NCI-H1694 treated with DMSO at 0.1 percent for 48 hours (cell line): ENCODE measurements at regions not wholly inside any gene's neighbourhood (a gene's known extent, or its start where the extent isn't known, plus 50 kb on each side); places are given as distances from the start of the nearest gene placed in this dataset.

ENCODE experiments used
- DNase-seq: peaks from one replicate; lab custom pipeline; 2025; lab: John Stamatoyannopoulos, UW

DNA sequence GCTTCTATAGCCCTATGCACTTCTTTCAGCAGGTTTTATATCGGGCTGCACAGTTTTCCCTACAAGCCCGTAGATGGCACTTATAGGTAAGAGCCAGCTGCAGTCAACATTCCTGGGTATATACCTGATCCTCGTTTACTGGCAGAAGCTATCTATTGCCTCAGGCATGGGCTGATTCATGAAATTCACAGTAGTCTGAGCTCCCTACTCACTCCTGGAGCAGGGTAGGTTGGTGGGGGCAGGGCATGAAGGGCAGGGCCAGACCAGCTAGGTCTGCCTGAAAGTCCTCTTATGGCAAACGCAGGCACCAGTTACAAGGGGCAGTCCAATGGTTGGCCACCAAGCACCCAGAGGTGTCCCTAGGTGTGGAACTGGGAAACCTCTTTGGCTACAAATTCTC is 345.8 kb downstream of the RPS29 start:
- no peak for DNase-seq

DNA sequence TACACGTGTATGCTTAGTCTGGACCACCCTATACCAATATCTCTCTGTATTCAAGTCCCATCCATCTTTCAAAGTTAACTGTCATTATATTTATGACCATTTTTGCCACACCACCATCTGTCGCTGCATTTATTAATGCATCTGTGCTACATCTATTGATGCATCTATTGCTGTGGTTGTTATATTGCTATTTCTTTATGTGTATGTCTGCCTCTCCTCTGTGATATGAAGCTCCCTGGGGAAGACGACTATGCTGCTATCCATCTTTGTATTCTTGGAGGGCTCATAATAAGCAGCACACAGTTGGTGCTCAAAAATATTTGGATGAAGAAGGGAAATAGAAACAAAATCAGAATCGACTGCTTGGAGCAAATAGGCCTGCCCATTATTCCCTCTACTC is 357.6 kb downstream of the RPS29 start:
- no peak for DNase-seq

GRCh38 chr14:49221316-49221715 is 364.9 kb downstream of the RPS29 start:
- no peak for DNase-seq

- DNase-seq: peak; percentile 68
These were observed 365.7 kb downstream of the RPS29 start for GRCh38 chr14:49220492-49220891.

- peak; percentile 66 for DNase-seq
These were observed 367.6 kb downstream of the RPS29 start for GRCh38 chr14:49218436-49219092.

DNA sequence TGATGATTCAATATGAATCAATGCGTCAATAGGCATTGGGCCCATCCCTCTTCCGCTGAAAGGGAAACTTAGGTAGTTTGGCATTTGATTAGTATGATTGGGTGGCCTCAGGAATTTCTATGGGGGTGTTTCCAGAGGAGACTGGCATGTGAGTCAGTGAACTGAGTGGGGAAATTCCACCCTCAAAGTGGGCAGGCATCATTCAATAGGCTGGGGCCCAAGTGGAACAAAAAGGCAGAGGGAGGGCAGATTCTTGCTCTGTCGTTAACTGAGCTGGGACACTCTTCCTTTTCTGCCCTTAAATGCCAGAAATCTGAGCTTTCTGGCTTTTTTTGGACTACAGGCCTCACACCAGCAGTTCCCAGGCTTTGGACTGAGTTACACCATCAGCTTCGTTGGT is 373.5 kb downstream of the RPS29 start:
- no peak for DNase-seq

DNA sequence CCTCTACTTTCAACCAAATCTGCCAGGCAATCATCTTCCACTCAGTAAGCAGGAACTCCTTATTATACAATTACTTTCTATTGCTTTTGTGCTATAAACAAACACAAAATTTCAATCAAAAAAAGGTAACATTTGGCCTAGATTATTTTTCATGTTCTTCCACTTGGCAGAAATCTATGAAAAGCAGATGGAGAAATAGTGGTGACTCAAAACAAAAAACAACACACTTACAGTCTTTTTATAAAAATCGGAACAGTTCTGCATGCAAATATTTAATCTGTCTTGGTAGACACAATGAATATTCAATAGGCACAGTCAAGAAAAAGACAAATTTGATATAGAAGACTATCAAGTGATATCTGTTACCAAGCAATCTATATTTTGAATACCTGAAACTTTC is 376.8 kb downstream of the RPS29 start:
- DNase-seq: peak; percentile 52

- DNase-seq: peak; percentile 99
These were observed 379.4 kb downstream of the RPS29 start for GRCh38 chr14:49206828-49207227.

DNA sequence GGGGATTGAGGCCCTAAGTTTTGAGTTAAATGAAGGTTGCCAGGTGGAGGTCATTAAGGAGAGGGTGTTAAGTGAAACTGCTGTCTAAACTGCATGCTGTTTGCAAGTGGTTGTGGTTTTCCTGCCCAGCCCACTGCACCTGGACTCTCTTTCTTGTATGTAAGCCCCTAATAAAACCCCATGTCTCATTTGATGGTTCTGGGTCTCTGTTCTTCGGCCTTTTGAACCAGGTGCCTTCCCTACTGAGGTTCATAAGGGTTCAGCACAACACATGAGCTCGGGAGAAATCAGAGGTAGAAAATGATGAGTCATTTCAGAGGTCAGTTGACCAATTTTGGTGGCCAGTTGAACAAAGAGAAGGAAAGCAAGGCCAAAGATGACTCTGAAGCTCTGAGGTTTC is 382.5 kb downstream of the RPS29 start:
- DNase-seq: no peak

- no peak for DNase-seq
These were observed 387.0 kb downstream of the RPS29 start for GRCh38 chr14:49199159-49199558.

GRCh38 chr14:49196327-49196726 is 389.9 kb downstream of the RPS29 start:
- no peak for DNase-seq

DNA sequence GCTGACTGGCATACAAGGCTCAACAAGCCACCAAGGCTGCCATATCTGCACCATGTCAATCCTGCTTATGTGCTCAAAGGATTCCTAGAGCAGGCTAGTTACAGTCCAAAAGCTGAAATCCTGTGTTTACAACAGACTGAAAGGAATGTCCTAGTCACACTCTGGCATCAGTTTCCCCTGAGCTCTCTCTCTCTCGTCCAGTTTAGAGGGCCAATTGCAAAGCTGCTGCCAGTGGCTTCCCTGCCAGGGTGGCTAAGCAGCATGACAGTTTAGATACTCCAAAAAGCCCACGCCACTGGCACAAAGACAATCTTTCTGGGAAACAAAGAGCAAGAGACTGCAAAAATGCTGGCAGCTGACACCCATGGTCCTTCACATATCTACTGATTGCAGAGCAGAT is 392.1 kb downstream of the RPS29 start:
- no peak for DNase-seq

DNA sequence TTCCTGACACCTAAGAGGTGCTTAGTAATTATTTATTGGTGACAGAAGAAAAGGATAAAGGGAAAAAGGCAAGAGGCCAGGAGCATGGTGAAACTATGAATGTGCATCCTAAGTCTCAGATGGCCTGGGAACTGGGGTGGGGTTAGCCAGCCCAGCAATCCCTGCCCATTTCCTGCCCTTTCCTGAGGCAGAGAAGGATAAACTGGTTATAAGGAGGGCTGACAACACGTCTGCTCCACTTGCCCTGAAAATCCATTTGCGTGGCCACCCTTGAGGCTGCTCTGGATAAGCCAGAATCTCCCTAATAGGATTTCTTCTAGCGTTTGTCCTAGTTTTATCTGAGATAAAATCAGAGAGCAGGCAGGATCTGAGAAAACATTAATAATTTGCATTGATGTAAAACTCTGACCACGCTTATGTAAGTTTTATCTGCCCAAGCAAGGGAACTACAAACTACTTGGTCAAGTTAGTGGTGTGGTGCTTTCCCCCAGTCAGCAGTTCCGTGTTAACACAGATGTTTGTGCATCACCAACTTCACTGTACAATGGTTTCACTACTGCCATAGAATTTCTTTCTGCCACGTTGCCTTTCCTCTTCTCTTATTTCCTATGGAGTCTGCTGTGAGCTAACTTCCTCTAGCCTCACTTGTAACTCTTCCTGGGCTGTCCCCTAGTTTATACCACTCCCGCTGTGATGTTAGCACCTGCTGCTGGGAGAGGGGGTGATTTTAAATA is 392.7 kb downstream of the RPS29 start:
- no peak for DNase-seq

GRCh38 chr14:49191380-49191779 is 394.8 kb downstream of the RPS29 start:
- no peak for DNase-seq

- no peak for DNase-seq
These were observed 396.8 kb downstream of the RPS29 start for GRCh38 chr14:49189375-49189774.

DNA sequence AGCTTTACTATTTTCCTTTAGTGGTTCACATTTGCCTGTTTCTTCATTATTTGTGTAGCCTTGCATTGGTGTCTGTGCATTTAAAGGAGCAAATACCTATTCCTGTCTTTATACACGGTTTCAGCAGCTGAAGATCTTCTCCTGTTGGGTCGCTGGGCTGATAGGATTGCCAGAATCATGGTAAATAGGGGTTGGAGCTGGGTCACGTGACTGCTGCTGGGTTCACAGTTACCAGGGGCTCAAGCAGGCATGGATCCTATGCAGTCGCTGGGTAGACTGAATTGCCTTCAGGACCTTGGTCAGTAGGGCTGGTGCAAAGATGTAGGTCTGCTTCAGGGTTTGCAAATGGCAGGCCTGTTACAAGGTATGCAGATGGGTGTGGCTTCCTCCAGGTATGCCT is 398.4 kb downstream of the RPS29 start:
- no peak for DNase-seq

DNA sequence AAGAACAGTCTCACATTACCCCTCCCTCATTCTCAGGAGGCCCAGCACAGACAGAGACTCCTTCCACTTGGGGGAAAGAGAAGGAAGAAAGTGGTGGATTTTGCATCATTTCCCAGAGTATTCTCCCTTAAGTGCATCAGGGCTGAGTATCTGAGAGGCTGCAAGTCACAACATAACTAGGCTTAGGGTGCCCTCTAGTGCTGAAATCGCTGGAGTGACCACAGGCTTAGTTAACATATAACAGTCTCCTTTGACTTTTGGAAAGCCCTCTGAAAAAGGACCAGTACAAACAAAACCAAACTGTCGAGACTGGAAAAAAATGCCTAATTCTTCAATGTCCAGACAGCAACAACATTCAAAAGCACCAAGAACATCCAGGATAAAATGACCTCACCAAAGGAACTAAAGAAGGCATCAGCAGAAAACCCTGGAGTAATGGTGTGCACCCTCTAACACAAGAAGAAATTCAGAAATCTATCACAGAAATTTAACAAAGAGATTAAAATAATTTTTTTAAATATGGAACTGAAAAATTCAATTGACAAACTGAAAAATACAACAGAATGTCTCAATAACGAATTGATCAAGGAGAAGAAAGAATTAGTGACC is 412.3 kb downstream of the RPS29 start:
- peak; percentile 74 for DNase-seq

DNA sequence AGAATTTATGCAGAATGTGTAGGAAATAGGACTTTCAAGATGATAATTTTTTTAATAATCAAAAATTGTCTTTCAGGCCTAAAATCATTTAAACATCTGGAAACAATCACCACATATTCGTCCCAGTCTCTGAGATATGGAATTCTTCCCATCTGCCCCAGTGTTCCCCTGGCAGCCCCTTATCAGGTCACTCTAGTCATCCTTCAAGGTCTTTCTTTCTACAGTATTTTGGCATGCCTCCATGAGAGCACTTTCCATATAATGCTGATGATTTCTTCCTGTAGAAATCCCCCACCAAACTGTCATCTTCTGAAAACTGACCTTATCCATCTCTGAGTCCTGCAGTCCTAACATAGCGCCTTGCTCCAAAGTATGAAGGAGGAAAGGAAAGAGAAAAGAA is 422.1 kb downstream of the RPS29 start:
- DNase-seq: no peak

DNA sequence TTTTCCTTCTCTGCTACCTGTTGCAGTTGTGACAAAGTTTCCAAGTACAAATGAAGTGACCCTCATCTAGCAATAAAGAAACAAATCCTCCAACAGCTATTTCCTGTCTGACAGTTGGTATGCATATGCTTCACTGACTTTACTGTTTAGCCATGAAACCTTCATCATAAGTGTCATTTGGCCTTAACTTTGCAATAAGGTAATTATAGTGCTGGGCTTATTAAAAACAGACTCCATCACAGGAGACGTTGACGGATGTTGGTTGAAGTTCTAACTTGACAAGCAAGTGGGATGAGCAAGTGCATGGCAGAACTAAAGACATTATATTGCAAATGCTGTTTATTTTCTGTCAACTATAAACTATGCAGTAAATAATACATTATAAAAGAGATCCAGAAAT is 425.2 kb downstream of the RPS29 start:
- peak; percentile 6 for DNase-seq

- no peak for DNase-seq
These were observed 427.1 kb downstream of the RPS29 start for GRCh38 chr14:49159081-49159480.

- DNase-seq: no peak
These were observed 446.6 kb downstream of the RPS29 start for GRCh38 chr14:49139593-49139992.

- peak; percentile 51 for DNase-seq
These were observed 451.2 kb downstream of the RPS29 start for GRCh38 chr14:49134940-49135339.

GRCh38 chr14:49121246-49121645 is 464.9 kb downstream of the RPS29 start:
- DNase-seq: no peak
